AG08396 (cell line): ENCODE measurements at regions not wholly inside any gene's neighbourhood (a gene's known extent, or its start where the extent isn't known, plus 50 kb on each side); places are given as distances from the start of the nearest gene placed in this dataset.
"Not testable (repeated sequence)": the region's sequence is repeated elsewhere in the genome, so short reads cannot be mapped to it uniquely, and the experiment has no call there.

Source experiments
- DNase-seq: peaks from one replicate; pipeline ENCODE4 v3.0.0; 2012; ENCODE audit warnings: low spot score, mixed read lengths

GRCh38 chr13:33554919-33555791, 262.8 kb upstream of the RFC3 start:
- DNase-seq, result no peak

- DNase-seq, result no peak
Observed at GRCh38 chr13:33556828-33557227, 261.1 kb upstream of the RFC3 start.

- no peak for DNase-seq
Observed at GRCh38 chr13:33560726-33561125, 257.2 kb upstream of the RFC3 start.

- no peak for DNase-seq
Observed at GRCh38 chr13:33561627-33562026, 256.3 kb upstream of the RFC3 start.

GRCh38 chr13:33571618-33572017, 246.3 kb upstream of the RFC3 start:
- DNase-seq, result no peak

GRCh38 chr13:33572322-33572721, 245.6 kb upstream of the RFC3 start:
- not testable (repeated sequence) for DNase-seq

- no peak for DNase-seq
Observed at GRCh38 chr13:33575378-33575777, 242.6 kb upstream of the RFC3 start.

- no peak for DNase-seq
Observed at GRCh38 chr13:33577007-33577406, 240.9 kb upstream of the RFC3 start.

GRCh38 chr13:33578786-33579185, 239.2 kb upstream of the RFC3 start:
- no peak for DNase-seq

GRCh38 chr13:33582121-33582520, 235.8 kb upstream of the RFC3 start:
- DNase-seq, result no peak

GRCh38 chr13:33583398-33583797, 234.6 kb upstream of the RFC3 start:
- no peak for DNase-seq

- no peak for DNase-seq
Observed at GRCh38 chr13:33590936-33591335, 227.0 kb upstream of the RFC3 start.

GRCh38 chr13:33606692-33607091, 211.3 kb upstream of the RFC3 start:
- DNase-seq, result no peak

GRCh38 chr13:33610438-33611120, 207.4 kb upstream of the RFC3 start:
- peak; percentile 13 for DNase-seq

- DNase-seq, result peak; percentile 67
Observed at GRCh38 chr13:33611121-33611805, 206.7 kb upstream of the RFC3 start.

GRCh38 chr13:33612641-33613638, 205.0 kb upstream of the RFC3 start:
- DNase-seq, result no peak

GRCh38 chr13:33615436-33615835, 202.5 kb upstream of the RFC3 start:
- DNase-seq, result no peak

GRCh38 chr13:33616130-33616529, 201.8 kb upstream of the RFC3 start:
- DNase-seq, result no peak

GRCh38 chr13:33617055-33617454, 200.9 kb upstream of the RFC3 start:
- no peak for DNase-seq

- no peak for DNase-seq
Observed at GRCh38 chr13:33624253-33624652, 193.7 kb upstream of the RFC3 start.

- DNase-seq, result no peak
Observed at GRCh38 chr13:33624740-33625139, 193.2 kb upstream of the RFC3 start.

- DNase-seq, result no peak
Observed at GRCh38 chr13:33626407-33626806, 191.5 kb upstream of the RFC3 start.
